Activated T-cell treated with anti-CD3 and anti-CD28 coated beads for 4 hours (primary cell): ENCODE measurements at regions not wholly inside any gene's neighbourhood (a gene's known extent, or its start where the extent isn't known, plus 50 kb on each side); places are given as distances from the start of the nearest gene placed in this dataset.
"Not testable (repeated sequence)": the region's sequence is repeated elsewhere in the genome, so short reads cannot be mapped to it uniquely, and the experiment has no call there.

ENCODE experiments used
- DNase-seq: peaks from one replicate; pipeline ENCODE4 v3.0.0-alpha.2; 2020

DNA sequence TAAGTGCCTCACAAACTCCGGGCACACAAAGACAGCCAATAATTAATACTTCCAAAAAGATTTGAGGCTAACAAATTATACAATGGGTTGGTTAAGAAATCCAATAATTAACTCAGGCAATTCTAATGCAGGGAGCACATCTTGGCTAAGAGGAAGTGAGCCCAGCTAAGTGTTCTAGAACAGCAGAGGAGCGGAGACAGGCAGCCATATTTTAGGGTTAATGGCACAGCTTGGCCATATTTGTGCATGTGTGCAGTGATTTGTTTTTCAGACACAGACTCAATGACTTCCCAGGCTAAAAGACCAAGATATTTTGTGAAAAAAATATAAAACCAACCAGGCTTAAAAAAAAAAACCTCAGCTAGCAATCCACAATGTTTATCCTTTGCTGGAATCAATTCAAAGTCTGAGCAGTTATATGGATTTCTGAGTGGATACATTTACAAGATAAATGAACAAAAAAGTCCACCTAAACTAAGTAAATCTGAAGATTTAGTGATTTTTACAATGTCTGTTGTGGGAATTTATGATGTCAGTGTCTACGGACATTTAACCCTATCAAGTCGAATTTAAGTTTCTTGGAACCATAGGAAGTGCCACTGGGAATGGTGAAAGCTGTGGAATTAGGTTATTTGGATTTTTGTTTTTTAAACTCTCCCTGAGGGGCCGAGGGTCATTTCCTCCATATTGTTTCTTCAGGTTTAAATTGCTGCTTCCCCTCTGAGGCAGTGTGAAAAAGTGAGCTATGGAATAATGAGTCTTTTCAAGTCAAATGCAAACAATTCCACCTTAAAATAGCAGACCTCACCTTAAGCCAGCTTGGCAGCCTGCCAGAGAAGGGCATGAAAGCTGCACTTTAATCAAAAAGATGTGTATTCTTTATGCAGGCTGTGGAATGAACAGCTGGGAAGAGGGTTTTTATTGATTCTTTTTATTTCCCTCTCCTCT lies 413.7 kb upstream of the TBL1XR1 start:
- DNase-seq = no peak

DNA sequence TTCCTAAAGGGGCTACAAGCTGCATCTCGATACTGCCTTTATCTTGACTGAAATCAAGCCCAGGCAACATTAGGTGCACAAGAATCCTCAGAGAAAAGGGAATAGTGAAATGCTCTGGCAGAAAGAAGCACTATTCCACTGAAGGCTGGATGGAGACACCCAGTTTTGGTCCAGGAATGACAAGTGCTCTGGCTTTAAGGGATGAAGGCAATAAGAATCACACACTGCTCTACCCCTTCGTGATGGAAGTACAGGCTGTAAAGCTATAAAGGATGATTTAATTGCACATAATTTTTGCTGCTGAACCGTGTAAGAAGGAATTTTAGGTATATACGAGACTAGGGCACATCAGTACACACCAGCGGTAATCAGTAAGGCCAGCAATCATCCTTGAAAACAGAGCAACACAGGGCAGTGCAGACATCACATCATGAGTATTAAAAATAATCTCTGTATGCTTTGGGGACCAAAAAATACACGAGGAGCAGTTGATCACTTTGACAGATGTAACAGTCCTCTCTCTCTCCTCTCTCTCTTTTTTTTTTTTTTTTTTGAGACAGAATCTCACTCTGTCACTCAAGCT lies 414.6 kb upstream of the TBL1XR1 start:
- DNase-seq = no peak

DNA sequence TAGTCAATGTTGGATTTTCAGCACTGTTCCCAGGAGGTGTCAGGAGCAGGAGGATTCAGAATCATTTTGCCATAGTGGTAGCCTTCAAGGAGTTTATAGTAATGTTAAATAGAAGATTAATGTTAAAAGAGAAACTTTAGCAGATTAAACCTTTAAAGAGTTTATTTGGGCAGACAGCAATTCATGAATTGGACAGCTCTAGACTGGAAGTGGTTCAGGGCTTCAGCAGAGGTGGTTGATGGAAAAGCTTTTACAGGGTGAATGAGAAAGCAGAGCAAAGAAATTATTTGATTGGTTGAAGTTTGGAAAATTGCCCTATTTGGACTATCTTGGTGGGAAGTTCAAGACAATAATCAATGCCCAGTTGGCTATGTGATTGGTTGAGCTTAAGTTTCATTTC lies 416.6 kb upstream of the TBL1XR1 start:
- no peak for DNase-seq

DNA sequence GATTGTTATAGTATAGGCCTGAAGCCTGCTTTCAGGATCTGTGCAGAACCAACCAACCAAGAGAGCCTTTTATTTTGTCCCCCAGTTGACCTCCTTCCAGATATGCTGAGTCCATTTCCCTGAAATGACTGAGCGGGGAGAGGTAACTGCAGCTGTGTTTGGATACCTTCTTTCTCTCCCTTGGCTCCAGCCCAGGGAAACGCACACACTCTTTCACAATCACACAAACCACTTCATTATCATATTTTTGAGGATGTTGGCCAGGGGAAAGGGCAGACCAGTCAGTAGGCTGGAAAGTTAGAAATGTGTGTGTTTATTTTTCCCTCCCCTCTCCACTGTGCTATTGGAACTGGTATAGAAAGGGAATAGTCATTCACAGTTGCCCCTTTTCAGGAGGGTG lies 417.7 kb upstream of the TBL1XR1 start:
- no peak for DNase-seq

DNA sequence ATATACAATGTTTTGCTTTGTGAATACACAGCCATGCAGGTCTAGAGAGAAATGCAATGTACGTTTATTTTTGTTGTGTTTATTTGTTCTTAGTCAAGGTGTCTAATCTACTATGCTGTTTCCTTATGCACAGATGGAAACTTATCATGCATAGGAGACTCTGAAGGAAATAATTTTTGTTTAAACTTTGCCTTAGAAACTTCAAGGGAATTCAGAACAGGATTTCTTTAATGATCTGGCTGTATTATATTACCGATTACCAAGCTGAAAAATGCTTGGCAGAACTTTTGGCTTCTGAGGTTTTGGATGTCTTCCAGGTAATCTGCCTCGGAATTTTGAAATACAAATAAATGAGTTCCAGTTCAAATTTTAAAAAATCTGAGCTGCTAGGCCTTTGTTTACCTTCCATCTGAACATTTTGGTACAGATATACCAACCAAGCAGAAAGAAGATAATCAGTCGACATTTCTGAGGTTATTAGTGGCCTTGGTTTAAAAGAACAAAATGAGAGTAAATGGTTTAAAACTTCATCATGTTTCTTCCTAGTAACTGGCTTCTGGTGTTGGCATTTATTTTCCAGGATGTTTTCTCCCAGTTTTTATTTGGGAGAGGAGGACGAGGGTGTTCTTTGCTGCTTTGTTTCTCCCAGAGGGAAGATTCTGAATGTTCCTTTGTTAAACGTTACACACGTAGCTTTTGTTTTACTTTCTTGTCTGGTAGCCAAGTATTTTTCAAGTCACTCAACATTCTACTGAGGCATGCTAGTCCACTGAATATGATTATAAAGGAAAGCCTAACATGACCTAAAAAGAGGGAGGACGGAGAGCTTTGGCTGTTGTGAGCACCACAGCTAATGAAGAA lies 421.8 kb upstream of the TBL1XR1 start:
- no peak for DNase-seq

DNA sequence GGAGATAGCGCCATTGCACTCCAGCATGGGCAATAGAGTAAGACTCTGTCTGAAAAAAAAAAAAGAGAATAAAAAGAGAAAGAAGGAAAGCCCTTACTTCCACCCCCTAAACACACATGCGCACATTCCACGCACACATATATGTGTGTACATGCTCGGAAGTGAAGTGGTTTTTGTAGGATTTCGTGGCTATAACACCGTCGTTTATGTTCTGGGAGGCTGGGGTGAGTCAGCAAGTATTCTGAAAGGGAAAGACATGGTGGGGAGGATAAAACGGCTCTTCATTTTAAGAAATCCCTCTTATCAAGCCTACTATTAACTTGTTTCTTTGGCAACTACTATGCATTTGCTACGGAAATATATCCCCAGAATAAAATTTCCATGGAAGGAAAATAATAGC lies 422.8 kb upstream of the TBL1XR1 start:
- no peak for DNase-seq

DNA sequence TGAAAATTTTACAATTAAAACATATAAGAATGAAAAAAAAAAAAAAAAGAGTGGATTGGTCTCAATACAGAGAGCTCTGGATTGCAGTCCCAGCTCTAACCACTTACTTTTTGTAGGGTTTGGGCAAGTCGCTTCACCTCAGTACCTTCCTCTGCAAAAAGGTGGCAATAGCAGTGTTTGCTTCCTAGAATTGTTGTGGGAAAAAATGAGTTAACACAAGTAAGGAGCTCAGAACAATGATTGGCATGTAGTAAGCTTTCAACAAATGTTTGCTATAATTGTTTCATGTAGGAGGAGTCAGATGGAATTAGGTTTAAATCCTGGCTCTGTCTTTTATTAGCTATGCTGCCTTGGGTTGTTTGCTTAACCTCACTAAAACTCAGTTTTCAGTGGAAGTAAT lies 425.2 kb upstream of the TBL1XR1 start:
- no peak for DNase-seq

DNA sequence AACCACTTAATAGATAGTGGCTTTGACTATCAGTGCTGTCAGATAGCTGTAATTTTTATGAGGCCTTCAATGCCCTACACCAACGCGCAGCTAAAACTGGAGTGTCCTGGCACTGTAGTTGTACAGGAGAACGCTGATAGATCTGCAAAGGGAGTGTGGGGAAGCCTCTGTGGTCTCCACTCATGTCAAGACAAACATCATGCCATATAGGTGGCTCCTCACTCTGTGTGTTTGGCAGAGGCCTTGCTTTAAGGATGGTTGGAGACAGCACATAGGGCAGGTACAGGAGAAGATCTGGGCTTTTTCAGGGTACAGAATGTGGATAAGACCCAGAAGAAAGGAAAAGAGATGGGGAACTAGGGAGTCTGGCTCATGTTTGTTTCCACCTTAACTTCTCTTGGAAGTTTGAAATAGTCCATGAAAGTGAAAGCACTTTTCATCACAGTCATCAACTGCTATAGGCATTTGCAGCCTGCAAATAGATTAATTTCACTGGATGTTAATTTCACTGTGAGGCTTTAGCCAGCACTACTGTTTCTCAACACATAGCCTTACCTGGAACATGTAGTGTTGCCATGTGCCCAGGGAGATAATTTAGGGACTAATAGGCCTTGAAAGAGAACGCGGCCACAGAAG lies 425.8 kb upstream of the TBL1XR1 start:
- no peak for DNase-seq

DNA sequence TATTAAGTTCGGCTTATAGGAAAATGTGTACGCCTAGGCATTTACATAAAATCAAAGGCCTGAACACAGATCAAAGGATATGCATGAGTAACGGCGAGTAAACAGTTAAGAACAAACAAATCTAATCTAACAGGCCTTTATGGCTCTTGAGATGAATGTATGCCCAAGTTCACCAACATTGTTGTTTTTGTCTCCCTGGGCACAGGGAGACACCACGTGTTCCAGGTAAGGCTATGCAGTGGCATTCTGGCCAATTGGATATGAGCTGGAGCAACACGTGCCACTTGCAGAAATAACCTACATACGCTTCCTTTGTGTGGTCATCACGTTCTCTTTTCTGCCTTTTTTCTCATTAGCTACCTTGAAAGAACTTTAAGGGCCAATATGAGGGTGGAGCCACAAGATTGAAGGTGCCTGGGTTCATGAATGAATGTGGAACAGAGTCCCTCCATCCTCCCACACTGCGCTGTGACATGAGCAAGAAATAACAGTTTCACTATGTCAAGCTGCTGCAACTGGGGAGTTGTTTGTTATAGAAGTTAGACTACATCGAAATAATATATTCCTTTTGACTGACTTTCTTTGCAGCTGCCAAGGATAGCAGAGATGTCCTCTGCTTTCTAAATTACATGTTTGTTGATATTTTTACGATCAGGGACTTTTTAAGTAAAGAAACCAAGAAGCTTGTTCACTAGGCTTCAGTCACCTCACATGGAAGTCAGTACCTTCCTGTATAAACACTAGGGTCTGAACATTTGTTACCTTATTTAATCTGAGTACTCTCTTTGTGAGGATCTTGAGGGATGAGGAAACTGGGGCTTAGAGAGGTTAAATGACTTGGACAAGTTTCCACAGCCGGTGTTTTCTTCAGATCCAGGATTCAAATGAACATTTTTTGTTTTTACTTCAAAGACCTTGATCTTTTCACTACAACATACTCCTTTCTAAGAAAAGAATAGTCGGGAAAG lies 427.5 kb upstream of the TBL1XR1 start:
- no peak for DNase-seq

DNA sequence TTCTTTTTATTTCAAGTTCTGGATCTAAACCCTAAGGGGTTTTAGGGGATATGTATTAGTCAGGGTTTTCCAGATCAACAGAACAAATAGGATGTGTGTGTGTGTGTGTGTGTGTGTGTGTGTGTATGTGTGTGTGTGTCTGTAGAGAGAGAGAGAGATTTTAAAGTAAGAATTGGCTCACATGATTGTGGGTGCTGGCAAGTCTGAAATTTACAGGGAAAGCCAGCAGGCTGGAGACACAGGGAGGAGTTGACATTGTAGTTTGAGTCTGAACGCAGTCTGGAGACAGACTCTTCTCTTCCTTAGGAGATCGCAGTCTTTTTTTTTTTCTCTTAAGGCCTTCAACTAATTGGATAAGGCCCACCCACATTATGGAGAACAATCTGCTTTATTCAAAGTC lies 428.8 kb upstream of the TBL1XR1 start:
- no peak for DNase-seq

DNA sequence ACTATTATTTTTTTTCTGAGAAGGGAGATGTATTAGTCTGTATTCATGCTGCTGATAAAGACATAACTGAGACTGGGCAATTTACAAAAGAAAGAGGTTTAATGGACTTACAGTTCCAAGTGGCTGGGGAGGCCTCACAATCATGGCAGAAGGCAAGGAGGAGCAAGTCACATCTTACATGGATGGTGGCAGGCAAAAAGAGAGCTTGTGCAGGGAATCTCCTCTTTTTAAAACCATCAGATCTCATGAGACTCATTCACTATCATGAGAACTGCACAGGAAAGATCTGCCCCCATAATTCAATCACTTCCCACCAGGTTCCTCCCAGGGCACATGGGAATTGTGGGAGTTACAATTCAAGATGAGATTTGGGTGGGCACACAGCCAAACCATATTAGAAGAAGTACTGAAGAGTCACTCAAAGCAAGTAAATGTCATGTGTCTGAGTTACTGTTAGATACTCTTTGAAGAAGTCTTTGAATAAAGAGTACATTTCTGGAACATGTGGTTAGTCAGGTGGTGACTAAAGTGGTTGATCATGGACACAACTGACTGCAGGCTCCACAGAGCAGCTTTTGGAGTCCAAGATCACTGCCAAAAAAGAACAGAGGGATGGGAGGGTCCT lies 430.9 kb upstream of the TBL1XR1 start:
- not testable (repeated sequence) for DNase-seq

DNA sequence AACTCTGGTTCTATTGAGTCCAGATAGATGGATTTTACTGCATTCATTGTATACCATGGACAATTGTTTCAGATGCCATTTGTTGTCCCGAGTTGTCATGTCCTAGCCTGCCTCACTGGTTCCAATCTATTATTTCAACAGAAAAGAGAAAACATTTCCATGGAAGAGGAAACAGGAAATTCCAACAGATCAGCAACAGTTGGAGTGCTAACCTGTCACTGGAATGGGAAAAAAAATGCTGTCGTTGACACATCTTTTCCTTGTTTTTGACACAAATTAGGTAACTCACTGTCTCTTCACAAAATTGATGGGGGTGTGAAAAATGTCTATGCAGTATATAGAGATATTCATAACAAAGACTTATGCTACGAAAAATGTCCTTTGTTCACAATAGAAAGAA lies 432.0 kb upstream of the TBL1XR1 start:
- no peak for DNase-seq

DNA sequence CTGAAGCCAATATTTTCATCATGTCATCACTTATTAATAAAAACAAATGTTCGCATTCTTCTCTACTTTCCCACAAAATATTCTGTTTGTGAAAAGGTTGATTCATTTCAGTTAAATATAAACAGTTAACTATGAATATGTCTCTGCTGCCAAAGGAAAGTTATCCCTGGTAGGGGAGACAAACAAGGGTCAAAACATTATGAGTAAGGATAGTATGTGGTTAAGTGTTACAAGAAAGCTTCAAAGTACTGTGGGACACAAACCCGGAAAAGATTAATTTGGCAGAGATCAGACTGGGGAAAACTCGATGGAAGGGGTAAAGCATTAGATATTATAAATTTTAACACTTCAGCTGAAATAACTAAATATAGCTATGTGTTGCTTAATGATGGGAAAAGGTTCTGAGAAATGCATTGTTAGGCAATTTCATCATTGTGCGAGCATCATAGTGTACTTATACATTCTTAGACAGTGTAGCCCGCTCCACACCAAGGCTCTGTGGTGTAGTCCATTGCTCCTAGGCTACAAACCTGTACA lies 436.5 kb upstream of the TBL1XR1 start:
- DNase-seq = no peak

DNA sequence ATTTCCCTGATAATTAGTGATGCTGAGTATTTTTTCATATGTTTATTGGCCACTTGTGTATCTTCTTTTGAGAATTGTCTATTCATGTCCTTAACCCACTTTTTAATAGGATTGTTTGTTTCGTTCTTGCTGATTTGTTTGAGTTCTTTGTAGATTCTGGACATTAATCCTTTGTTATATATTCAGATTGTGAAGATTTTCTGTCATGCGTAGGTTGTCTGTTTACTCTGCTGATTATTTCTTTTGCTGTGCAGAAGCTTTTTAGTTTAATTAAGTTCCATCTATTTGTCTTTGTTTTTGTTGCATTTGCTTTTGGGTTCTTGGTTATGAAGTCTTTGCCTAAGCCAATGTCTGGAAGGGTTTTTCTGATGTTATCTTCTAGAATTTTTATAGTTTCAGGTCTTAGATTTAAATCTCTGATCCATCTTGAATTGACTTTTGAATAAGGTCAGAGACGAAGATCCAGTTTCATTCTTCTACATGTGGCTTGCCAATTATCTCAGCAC lies 438.4 kb upstream of the TBL1XR1 start:
- not testable (repeated sequence) for DNase-seq

DNA sequence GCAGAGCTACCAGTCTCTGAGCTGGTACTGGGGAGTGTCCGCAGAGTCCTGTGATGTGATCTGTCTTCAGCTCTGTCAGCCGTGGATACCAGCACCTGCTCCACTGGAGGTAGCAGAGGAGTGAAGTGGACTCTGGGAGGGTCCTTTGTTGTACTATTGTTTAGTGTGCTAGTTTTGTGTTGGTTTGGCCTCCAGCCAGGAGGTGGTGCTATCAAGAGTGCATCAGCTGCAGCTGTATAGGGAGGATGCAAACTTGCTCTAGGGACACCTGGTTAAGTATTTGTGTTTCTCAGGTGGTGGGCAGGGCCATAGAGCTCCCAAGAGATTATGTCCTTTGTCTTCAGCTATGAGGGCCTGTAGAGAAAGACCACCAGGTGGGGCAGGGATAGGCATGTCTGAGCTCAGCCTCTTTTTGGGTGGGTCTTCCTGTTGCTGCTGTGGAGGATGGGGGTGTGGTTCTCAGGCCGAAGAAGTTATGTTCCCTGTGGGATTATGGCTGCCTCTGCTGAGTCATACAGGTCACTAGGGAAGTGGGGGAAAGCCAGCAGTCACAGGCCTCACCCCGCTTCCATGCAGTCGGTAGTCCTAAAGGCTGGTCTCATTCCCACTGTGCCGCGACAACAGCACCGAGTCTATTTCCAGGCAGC lies 443.2 kb upstream of the TBL1XR1 start:
- DNase-seq = no peak

DNA sequence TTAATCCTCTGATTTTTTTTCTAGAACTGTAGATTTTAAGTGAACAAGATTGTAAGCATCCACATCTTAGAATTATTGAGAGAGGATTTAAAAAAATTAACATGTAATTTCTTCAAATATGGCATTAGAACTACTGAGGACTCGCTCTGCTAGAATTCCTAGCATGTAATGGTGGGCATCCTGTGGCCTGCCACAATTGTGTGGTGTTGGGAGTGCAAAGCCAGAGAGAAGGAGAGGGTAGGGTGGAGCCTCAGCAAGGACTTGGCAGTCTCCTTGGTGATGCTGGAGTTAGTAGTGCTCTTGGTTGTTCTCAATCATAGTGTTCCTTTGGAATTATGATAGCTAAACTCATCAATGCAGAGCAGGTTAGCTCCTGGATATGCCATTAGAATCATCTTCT lies 443.9 kb upstream of the TBL1XR1 start:
- DNase-seq = no peak

DNA sequence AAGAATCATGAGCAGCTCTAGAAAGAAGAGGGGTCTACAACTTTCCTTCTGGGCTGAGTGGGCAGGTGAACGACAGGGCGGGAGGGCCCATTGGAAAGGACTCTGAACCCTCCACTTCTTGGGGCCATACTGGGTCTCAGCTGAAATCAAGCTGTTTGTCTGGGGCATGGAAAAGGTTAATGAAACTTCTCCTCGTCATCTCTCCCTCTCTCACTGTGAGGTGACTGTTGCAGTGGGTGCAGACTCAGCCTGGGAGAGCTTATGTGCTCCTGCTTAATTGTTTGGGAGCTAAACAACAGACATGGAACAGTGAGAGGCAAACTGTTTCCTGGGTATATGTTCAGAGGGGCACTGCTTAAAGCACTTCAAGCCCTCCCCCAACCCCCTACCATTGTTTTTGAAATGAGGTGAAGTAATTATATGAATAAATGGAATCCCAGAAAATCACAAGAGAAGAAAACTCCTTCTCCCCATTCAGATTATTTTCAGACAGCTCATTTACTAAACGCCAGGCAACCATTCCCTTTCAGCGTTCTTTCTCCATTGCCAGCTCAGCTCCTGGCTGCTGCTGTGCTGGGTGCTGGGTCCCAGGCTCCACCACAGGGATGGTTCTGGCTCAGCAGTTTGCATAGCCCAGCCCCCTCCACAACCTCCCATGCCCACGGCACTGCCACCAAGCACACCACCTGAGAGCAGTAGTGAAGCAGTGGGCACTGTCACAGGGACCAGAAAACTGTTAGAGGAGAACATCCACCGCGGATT lies 444.9 kb upstream of the TBL1XR1 start:
- no peak for DNase-seq

DNA sequence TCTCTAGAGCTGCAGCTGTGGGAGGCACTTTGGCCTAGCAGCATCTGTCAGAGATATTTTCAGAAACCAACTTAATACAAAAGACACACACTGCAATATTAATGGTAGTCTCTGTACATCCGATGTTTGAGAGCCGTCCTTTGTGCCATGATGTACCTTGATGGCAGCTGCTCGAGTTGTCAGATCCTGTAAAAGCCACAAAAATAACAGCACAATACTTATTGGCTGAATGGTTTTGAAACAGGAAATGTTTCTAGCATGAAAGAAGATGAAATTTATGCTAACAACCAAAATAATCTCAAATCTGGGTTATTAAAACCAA lies 445.5 kb upstream of the TBL1XR1 start:
- DNase-seq = no peak

DNA sequence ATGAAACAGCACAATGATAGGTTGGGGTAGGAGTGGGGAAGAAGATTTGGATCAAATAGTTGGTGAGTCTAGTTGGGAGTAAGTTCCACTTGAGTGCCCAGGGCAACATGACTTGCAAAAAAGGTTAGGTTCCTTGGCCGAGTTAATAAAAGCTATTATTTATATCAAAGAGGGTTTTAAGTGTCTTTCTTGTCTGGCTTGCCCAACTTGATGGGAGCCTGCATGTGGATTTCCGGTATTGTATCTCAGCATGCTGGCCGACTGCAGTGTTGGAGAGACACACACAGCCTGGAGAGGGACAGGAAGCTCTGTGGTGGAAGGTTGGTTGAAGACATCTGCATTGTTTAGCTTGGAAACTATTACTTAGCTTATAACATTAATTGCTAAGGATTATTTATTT lies 449.5 kb upstream of the TBL1XR1 start:
- DNase-seq = no peak

DNA sequence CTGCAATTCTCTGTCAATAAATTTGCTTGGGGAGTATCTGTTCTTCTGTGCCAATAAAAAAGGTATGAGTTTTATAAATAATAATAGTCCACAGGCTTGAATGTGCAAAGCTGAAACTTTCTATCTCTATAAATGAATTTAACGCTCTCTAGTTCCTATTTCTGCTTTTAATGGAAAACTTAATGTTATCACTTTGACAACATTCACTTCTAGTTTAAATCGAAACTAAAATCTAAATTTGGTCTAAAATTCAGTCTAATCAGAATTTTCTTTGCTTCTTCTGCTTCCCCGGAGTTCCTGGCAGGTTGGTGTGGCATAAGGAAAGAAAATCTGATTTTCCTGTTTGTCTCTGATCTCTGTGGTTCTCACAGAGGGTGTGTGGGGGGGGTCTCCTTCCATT lies 450.1 kb upstream of the TBL1XR1 start:
- DNase-seq = no peak
